ENCODE measurements at regions not wholly inside any gene's neighbourhood (a gene's known extent, or its start where the extent isn't known, plus 50 kb on each side); places are given as distances from the start of the nearest gene placed in this dataset.

- TF ChIP-seq CTCF (conservative IDR thresholded peaks at IDR 0.05 in 1 of 2, IDR thresholded peaks at IDR 0.05 in 1 of 2; ENCODE audit: extremely low read depth in 1 of 2, insufficient read depth in 1 of 2, low read depth in 1 of 2, low read length in 2 of 2) (no peak), EZH2 (IDR thresholded peaks at IDR 0.05; ENCODE audit: borderline replicate concordance, low read length) (no peak)
Observed at GRCh38 chr3:144033240-144033589, 61.6 kb downstream of the DIPK2A start.
